ENCODE measurements at regions not wholly inside any gene's neighbourhood (a gene's known extent, or its start where the extent isn't known, plus 50 kb on each side); places are given as distances from the start of the nearest gene placed in this dataset.

GRCh38 chr9:27847380-27847779 is 274.1 kb upstream of the C9orf72 start:
- Histone ChIP-seq H3K4me3 (ENCODE audit: low read length) (no peak overlapping the region), H3K9ac (ENCODE audit: extremely low read depth, low read length, poor library complexity, severe bottlenecking) (no peak overlapping the region), H3K9me3 (ENCODE audit: control insufficient read depth, low read length) (no peaks in the 10 kb centered on the region), H3K36me3 (ENCODE audit: control insufficient read depth, insufficient read depth, low read length) (no peaks in the 10 kb centered on the region), H3K27me3 (ENCODE audit: control insufficient read depth, insufficient read depth, low read length, poor library complexity, severe bottlenecking) (no peaks in the 10 kb centered on the region), H3K27ac (ENCODE audit: low read depth, low read length) (no peak overlapping the region), H3K4me1 (ENCODE audit: control insufficient read depth, insufficient read depth, low read length) (peaks cover 5% of the 10 kb centered on the region)
- no peak for TF ChIP-seq CTCF (conservative IDR thresholded peaks at IDR 0.05)
- Mint-ChIP-seq H3K36me3 (ENCODE audit: low read depth) (no peaks in the 10 kb centered on the region), H3K9me3 (no peaks in the 10 kb centered on the region), H3K27ac (no peak overlapping the region), H3K4me3 (no peak overlapping the region), H3K27me3 (ENCODE audit: insufficient read depth) (no peaks in the 10 kb centered on the region), H3K4me1 (peaks cover 13% of the 10 kb centered on the region)
- no peak for DNase-seq

- no peaks in the 10 kb centered on the region for H3K27me3 ChIP-seq (ENCODE audit: control insufficient read depth, insufficient read depth, low read length, poor library complexity, severe bottlenecking)
- H3K4me1 ChIP-seq (ENCODE audit: control insufficient read depth, insufficient read depth, low read length), result peaks cover 5% of the 10 kb centered on the region
- H3K9me3 Mint-ChIP-seq, result no peaks in the 10 kb centered on the region
- no peaks in the 10 kb centered on the region for H3K36me3 Mint-ChIP-seq (ENCODE audit: low read depth)
- H3K36me3 ChIP-seq (ENCODE audit: control insufficient read depth, insufficient read depth, low read length), result no peaks in the 10 kb centered on the region
- no peak overlapping the region for H3K9ac ChIP-seq (ENCODE audit: extremely low read depth, low read length, poor library complexity, severe bottlenecking)
- peaks cover 13% of the 10 kb centered on the region for H3K4me1 Mint-ChIP-seq
- no peak for TF ChIP-seq CTCF (conservative IDR thresholded peaks at IDR 0.05)
- no peak overlapping the region for H3K27ac Mint-ChIP-seq
- H3K27ac ChIP-seq (ENCODE audit: low read depth, low read length), result no peak overlapping the region
- no peak overlapping the region for H3K4me3 ChIP-seq (ENCODE audit: low read length)
- no peak overlapping the region for H3K4me3 Mint-ChIP-seq
- H3K27me3 Mint-ChIP-seq (ENCODE audit: insufficient read depth), result no peaks in the 10 kb centered on the region
- H3K9me3 ChIP-seq (ENCODE audit: control insufficient read depth, low read length), result no peaks in the 10 kb centered on the region
- no peak for DNase-seq
- 92% methylated on average over 1 of the region's 1 CpG; no CpG with 5 or more reads in 1 of the 2 experiments for WGBS, 2 experiments (ENCODE audit: insufficient coverage in 1 of 2, insufficient read length in 1 of 2)
These were observed 274.5 kb upstream of the C9orf72 start for GRCh38 chr9:27847818-27848217.

- Histone ChIP-seq H3K27me3 (ENCODE audit: control insufficient read depth, insufficient read depth, low read length, poor library complexity, severe bottlenecking) (no peaks in the 10 kb centered on the region), H3K27ac (ENCODE audit: low read depth, low read length) (no peak overlapping the region), H3K36me3 (ENCODE audit: control insufficient read depth, insufficient read depth, low read length) (no peaks in the 10 kb centered on the region), H3K9me3 (ENCODE audit: control insufficient read depth, low read length) (no peaks in the 10 kb centered on the region), H3K4me3 (ENCODE audit: low read length) (no peak overlapping the region), H3K4me1 (ENCODE audit: control insufficient read depth, insufficient read depth, low read length) (peaks cover 5% of the 10 kb centered on the region), H3K9ac (ENCODE audit: extremely low read depth, low read length, poor library complexity, severe bottlenecking) (no peak overlapping the region)
- no peak for TF ChIP-seq CTCF (conservative IDR thresholded peaks at IDR 0.05)
- WGBS, 2 experiments (ENCODE audit: insufficient coverage in 1 of 2, insufficient read length in 1 of 2), result 95% methylated on average over 2 of the region's 2 CpGs; no CpG with 5 or more reads in 1 of the 2 experiments
- no peak for DNase-seq
- peaks cover 13% of the 10 kb centered on the region for H3K4me1 Mint-ChIP-seq
- H3K27me3 Mint-ChIP-seq (ENCODE audit: insufficient read depth), result no peaks in the 10 kb centered on the region
- H3K9me3 Mint-ChIP-seq, result no peaks in the 10 kb centered on the region
- no peak overlapping the region for H3K4me3 Mint-ChIP-seq
- H3K27ac Mint-ChIP-seq, result no peak overlapping the region
- H3K36me3 Mint-ChIP-seq (ENCODE audit: low read depth), result no peaks in the 10 kb centered on the region
These were observed 275.0 kb upstream of the C9orf72 start for GRCh38 chr9:27848315-27848714.
